Superior temporal gyrus (tissue), 1 donor: ENCODE measurements at regions not wholly inside any gene's neighbourhood (a gene's known extent, or its start where the extent isn't known, plus 50 kb on each side); places are given as distances from the start of the nearest gene placed in this dataset.

Experiments used
- DNase-seq: peaks from one replicate; pipeline ENCODE4 v3.0.0-alpha.2; 2016; ENCODE audit errors: extremely low spot score

GRCh38 chr2:11100976-11101375 is 54.3 kb upstream of the SLC66A3 start:
- no peak for DNase-seq

GRCh38 chr2:11101430-11101829 is 53.8 kb upstream of the SLC66A3 start:
- DNase-seq = no peak

GRCh38 chr2:11102466-11102865 is 52.8 kb upstream of the SLC66A3 start:
- no peak for DNase-seq

- DNase-seq = no peak
Measured at GRCh38 chr2:11102956-11103860, 52.1 kb upstream of the SLC66A3 start.

GRCh38 chr2:11103984-11104793 is 51.1 kb upstream of the SLC66A3 start:
- DNase-seq = no peak

- no peak for DNase-seq
Measured at GRCh38 chr2:11104794-11105660, 50.2 kb upstream of the SLC66A3 start.
